Stimulated activated CD4-positive, alpha-beta T cell treated with anti-CD3 and anti-CD28 coated beads, Interleukin-4, amount 100 ng/mL, for 48 hours (primary cell): ENCODE measurements at regions not wholly inside any gene's neighbourhood (a gene's known extent, or its start where the extent isn't known, plus 50 kb on each side); places are given as distances from the start of the nearest gene placed in this dataset.
"Not testable (repeated sequence)": the region's sequence is repeated elsewhere in the genome, so short reads cannot be mapped to it uniquely, and the experiment has no call there.

Experiments
- DNase-seq, 2 donors: peaks; one replicate each; pipeline ENCODE4 v3.0.0-alpha.2; 2020; ENCODE audit warnings: low read depth in 2 of 2

DNA sequence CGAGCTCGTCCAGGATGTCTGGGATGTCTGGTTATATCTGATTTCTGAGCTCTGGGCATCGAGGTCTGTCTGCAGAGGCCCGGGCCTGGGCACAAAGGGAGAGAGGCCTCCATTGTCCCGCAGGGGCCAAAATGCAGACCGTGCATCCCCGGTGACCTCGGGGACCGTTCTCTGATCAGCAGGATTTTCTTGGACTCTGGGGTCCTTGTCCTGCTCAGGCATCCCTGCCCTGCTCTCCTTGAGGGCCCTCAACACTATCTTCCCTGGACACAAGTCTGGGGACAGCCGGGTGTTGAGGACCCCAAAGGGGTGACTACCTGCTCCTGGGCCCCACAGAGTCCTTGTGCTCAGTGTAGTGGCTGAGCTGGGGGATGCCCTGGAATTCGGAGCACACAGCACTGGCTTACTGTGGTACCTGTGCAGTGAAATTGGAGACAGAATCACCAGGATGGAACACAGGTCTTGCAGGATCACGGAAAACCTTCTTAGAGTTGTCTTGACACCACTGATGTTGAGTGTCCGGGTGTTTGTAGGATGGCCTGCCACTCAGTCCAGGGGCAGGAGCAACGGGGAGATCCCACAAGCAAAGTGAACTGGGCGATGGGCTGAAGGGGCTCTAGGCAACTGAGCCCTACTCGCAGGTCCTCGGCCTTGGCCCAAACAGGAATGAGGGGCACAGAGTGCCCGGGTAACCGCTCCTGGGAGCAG is 1369.2 kb downstream of the CDH12 start:
- not testable (repeated sequence) for DNase-seq

DNA sequence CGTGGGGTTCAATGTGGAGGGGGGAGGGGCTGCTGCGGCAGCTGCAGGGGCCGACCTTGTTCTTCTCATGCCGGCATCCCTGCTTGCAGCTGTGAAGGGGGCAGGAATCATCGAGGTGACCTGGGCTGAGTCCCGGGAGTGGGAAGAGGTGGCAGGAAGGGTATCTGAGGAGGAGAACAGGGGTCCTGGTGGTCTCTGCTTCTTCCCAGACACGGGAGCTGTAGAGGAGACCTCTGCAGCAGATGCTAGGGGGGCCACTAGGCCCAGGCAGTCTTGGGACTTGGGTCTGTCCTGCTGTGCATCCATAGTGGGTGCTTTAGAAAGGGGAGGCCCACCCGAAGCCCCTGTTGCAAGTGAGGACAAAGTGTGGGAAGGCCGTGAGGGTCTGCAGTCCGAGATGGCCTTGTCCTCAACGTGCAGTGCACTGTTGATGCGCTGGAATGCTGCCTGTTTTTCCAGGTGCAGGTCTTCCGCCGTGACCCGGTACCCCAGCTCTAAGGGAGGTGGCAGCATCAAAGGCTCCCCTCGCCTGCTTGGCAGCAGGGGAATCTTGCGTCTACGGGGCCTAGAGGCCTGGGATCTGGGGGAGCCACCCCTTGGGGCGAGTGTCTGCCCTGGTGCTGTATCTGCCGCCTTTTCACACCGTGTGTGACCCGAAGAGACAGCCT is 1370.0 kb downstream of the CDH12 start:
- not testable (repeated sequence) for DNase-seq

DNA sequence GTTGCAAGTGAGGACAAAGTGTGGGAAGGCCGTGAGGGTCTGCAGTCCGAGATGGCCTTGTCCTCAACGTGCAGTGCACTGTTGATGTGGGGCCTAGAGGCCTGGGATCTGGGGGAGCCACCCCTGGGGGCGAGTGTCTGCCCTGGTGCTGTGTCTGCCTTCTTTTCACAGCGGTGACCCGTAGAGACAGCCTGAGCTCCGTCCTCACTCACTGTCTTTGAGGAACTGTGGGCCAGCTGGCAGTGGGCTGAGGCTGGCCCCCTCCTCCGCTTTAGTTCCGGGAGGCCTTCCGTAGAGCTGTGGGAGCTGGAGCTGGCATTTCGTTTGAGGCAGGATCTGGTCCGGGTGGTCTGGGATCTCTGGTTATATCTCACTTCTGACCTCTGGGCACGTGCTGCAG is 1370.6 kb downstream of the CDH12 start:
- not testable (repeated sequence) for DNase-seq

DNA sequence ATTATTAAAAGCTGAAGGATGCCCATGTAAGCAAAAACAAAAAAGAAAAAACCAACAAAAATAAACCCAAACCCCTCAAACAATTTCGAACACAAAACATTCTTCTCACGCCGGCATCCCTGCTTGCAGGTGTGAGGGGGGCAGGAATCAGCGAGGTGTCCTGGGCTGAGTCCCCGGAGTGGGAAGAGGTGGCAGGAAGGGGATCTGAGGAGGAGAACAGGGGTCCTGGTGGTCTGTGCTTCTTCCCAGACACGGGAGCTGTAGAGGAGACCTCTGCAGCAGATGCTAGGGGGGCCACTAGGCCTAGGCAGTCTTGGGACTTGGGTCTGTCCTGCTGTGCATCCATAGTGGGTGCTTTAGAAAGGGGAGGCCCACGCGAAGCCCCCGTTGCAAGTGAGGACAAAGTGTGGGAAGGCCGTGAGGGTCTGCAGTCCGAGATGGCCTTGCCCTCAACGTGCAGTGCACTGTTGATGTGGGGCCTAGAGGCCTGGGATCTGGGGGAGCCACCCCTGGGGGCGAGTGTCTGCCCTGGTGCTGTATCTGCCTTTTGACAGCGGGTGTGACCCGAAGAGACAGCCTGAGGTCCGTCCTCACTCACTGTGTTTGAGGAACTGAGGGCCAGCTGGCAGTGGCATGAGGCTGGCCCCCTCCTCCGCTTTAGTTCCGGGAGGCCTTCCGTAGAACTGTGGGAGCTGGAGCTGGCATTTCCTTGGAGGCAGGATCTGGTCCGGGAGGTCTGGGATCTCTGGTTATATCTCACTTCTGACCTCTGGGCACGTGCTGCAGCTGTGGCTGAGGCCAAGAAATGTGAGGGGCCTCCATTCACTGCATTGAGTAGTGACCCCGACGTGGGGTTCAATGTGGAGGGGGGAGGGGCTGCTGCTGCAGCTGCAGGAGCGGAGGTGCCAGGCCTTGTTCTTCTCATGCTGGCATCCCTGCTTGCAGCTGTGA is 1371.5 kb downstream of the CDH12 start:
- DNase-seq, result not testable (repeated sequence)

DNA sequence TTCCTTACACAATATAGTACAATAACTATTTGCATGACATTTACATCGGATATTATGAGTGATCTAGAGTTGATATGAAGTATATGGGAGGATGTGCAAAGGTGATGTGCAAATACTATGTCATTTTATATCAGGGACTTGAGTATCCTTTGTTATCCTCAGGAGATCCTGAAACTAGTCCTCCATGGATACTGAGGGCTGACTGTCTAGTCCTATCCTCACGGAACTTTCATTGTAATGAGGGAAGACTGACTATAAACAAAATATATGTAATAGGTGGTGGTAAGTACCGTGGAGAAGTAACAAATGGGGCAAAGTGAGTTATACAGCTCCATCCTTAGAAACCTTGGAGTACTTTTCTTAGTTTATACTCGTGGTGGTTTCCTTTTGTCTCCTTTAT is 1373.1 kb downstream of the CDH12 start:
- DNase-seq, result not testable (repeated sequence)

DNA sequence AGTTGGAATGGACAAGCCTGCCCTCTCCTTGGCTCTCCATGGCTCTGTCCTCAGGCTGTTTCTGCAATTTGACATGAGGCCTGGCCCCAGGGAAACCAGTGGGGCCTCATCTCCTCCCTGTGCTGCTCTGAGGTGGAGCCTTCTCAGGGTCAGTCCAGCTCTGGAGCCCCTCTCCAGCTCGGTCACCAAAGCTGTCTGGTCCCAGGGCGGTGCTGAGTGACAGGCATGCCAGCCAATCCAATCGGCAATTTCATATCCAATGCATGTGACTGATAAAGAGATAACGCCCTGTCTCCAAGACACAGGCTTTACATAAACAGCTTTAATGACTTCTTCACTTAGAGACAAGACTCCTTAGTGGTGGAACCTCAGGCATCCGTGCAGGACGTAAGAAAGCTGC is 1379.2 kb downstream of the CDH12 start:
- DNase-seq, result not testable (repeated sequence)

DNA sequence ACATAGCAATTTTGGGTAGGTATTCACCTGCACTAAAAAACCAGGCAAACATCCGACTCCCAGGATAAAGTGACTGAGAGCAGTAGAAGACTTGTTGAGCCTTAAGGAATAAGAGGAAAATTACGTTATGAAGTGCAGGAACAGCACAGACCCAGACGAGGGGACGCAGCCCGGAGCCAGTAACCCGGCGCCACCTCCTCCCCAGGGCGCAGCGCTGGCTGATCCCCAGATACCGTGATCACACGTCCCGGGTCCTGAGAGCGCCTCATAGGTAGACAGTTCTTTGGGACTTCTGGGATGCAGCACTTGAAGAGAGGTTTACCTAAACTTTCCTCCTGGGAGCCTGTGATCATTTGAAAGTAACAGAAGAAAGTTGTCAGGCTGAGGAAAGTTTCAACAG is 1379.7 kb downstream of the CDH12 start:
- not testable (repeated sequence) for DNase-seq

DNA sequence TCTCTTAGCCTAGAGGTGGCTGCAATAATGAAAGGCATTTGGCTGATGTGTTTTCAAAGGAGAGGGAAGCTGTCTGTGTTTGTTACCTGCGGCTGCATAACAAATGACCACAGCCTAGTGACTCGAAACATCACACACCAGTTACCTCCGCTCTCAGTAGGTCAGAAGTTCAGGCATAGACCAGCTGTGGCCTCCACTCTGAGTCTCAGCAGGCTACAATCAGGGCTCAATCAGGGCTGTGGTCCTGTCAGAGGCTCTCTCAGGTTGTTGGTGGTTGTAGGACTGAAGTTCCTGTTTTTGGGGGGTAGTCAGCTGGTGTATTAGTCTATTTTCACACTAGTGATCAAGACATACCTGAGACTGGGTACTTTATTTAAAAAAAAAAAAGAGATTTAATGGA is 1381.5 kb downstream of the CDH12 start:
- DNase-seq, result not testable (repeated sequence)

DNA sequence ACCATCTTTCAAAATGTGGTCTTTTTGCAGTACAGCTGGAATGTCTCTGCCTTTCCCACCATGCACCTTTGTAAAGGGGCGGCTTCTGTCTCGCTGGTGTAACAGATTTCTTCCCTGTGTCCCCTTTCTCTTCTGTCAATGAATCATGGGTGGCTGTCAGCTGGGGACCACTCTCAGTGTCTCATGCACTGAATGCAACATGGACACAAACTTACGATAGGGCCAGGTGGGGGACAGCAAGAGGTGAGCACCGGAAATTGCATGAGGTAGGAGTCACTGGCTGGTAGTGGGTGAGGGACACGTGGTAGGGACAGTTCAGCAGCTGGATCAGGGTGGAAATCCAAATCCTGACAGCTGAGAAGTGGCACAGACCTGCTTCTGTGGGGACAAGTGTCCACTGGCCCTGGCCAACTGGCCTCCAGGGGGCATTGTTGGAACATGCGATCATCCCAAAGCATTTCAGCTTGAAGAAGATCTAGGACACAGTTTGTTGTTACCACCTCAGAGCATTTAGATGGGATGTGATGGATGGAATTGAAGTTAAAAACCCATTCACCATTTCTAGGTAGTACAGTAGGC is 1383.5 kb downstream of the CDH12 start:
- not testable (repeated sequence) for DNase-seq

DNA sequence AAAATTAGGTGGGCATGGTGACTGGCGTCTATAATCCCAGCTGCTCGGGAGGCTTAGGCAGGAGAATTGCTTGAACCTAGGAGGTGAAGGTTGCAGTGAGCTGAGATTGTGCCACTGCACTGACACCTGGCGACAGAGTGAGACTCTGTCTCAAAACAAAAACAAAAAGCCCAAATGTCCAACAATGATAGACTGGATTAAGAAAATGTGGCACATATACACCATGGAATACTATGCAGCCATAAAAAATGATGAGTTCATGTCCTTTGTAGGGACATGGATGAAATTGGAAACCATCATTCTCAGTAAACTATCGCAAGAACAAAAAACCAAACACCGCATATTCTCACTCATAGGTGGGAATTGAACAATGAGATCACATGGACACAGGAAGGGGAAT is 1385.6 kb downstream of the CDH12 start:
- DNase-seq, result not testable (repeated sequence)

DNA sequence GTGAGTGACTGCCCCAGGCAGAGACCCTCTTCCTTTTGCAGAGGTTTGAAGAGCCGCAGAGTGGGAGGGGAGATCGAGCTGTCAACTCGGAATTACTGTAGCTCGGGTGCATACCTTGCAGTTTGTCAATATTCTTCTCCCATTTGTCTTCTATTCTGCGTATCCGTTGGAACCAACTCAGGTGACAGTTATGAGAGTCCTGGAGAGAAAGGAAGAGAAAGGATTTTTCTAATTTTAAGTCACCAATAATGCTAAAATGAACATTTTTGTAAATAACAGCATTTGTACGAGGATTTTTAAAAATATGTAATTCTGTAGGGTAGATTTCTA is 1393.4 kb downstream of the CDH12 start:
- DNase-seq, result not testable (repeated sequence)

DNA sequence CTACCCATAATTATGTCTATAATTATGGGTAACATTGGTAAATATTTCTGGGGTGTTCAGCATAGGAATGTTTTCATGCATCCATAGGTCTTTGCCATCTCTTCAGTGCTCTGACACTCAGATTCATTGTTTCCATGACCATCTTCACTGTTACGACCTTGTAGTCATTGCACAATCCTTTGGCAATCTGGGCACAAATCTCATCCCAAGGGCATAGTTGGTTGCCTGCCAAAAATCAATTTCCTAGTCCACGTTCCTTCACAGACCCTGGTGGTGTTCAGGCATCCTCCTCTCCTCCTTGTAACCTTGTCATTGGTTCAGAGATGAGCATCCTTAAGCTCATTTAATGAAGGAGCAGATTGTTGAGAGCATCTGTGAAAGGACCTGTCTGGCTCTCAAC is 1400.7 kb downstream of the CDH12 start:
- no peak for DNase-seq

DNA sequence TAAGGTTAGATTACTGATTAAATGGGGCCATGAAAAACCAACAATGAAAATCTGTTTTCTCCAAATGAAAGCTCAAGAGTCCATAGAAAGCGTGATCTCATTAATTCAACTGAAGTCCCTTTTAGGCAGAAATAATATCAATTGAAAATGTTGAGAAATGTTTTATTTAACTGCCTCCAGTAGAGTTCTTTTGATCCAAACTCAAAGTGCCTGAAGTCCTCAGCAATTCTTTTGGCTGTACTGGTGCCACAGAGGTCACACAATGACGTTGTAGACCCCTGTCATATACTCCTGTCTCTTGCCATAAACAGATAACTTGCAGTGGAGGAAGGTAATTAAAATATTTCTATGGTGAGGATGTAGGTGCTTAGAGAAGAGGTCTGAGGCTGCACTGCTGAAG is 1420.5 kb downstream of the CDH12 start:
- DNase-seq, result no peak

DNA sequence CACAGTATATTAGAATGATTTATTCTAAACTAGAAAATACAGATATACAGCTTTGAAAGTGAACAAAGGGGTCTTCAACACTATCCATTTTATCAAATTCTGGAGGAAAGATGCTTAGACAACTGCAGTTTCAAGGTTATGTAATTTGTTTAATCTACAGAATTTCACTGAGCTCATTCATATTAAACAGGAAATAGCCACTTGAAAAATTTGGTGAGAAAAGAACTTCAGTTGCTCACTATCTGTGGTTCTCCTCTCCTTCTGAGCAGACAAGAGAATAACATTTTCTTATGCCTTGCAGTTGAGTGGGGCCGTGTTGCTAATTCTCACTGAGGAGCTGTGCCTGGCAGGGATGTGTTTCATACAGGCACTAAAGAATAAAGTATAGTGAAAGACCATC is 1428.2 kb downstream of the CDH12 start:
- no peak for DNase-seq

DNA sequence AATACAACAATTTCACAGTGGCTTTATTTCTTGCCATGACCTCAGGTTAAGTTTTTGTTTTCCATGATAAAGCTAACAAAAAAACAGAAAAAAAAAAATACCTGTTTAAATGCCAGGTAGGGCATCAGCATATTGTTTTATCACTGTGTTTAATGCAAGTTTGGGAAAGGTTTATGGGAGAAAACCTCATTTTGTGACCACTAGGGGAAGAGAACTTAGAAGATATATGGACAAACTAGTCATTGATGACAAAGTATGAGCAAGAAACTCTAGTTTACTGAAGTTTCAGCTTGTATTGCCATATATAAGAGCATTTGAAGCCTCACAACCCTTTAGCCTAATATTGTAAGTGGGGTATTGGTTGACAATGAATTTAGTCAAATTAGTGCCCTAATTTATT is 1431.4 kb upstream of the CDH18 start:
- no peak for DNase-seq

DNA sequence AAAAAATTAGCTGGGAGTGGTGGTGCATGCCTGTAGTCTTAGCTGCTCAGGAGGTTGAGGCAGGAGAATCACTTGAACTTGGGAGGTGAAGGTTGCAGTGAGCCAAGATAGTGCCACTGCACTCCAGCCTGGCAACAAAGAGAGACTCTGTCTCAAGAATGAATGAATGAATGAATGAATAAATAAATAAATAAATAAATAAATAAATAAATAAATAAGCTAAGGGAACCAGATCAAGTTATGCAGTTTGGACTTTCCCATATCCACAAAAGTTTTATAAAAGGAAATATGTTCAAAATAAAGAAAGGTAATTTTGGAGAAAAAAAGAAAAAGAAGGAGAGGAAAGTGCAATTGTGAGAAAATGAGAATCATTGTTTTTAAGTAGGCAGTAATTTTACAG is 1414.1 kb upstream of the CDH18 start:
- not testable (repeated sequence) for DNase-seq

DNA sequence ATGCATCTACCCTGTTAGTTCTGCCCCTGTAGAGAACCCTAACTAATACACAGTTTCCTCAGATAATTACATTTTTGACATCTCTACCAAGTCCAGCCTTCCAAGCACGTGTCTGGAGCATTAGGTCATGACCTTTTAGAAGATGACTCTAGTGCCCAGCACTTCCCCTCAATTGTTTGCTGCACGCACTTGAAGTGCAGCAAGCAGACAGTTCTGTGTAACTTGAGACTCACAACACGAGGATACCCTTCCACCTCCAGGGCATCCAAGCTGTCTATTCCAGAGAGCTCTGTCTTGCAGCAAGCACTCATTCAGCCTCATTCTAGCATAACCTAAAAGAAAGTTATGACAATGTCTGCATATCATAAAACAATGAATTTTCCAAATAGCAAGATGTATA is 1410.5 kb upstream of the CDH18 start:
- DNase-seq, result no peak

DNA sequence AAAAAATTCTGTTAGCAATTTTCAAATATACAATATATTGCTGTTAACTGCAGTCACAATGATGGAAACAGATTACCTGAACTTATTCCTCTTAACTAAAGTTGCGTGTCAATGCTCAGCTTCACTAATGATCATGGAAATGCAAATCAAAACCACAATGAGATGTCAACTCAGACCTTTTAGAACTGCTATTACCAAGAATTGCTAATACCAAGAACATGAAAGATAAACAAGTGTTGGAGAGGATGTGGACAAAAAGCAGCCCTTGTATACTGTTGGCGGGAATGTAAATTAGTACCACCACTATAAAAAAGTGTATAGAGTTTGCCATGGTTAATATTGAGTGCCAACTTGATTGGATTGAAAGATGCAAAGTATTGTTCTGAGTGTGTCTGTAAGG is 1409.7 kb upstream of the CDH18 start:
- DNase-seq, result no peak

DNA sequence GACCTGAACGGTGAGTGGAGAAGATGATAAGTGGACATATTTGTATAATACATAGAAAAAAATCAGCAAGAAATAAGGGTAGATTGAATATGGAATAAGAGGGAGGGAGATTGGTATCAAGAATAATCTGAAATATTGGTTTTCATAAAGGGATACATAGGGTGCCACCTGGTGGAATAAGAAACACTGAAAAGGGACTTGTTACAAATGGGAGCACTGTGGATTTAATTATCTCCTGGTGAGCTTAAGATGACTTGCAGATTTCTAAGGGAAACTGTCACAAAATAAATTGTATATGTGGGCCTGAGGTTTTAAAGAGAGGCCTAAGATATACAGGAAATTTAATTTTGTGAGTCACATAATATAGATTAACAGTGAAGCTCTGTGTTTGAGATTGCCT is 1403.5 kb upstream of the CDH18 start:
- DNase-seq, result no peak

DNA sequence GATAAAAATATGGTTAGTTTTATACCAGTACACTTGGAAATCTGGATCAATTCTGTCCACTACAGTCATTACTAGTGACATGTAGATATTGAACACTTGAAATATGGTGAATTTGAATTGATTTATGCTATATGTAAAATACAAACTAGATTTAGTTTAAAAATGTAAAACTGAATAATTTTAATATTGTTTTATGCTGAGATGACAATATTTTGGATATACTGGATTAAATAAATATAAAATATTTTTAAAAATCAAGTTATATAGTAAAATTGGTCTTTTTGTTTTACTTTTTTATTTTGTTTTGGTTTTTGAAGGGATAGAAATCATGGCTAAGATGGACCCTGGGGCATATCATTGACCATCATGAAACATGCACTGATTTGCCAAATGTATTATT is 1372.8 kb upstream of the CDH18 start:
- DNase-seq, result not testable (repeated sequence)

DNA sequence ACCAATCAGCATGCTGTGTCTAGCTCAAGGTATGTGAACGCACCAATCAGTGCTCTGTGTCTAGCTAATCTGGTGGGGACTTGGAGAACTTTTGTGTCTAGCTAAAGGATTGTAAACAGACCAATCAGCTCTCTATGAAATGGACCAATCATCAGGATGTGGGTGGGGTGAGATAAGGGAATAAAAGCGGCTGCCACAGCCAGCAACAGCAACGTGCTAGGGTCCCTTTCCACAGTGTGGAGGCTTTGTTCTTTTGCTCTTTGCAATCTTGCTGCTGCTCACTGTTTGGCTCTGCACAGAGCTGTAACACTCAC is 1353.9 kb upstream of the CDH18 start:
- not testable (repeated sequence) for DNase-seq

DNA sequence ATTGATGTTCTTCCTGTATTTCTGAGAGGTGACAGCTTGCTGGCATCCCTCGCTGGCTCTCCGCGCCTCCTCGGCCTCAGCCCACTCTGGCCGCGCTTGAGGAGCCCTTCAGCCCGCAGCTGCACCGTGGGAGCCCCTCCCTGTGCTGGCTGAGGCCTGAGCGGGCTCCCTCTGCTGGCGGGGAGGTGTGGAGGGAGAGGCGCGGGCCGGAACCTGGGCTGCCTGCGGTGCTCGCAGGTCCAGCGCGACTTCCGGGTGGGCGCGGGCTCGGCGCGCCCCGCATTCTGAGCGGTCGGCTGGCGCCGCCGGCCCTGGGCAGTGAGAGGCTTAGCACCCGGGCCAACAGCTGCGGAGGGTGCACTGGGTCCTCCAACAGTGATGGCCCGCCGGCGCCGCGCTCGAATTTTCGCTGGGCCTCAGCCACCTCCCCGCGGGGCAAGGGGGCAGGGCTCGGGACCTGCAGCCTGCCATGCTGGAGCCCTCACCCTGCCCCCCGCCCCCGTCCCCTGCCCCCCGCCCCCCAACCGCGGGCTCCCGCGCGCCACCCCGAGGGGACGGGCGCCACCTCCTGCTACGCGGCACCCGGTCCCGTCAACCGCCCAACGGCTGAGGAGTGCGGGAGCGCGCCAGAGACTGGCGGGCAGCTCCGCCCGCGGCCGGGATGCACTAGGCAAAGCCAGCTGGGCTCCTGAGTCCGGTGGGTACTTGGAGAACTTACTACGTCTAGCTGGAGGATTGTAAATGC is 1353.4 kb upstream of the CDH18 start:
- DNase-seq, result not testable (repeated sequence)
